NCI-H2081 (cell line): ENCODE measurements at regions not wholly inside any gene's neighbourhood (a gene's known extent, or its start where the extent isn't known, plus 50 kb on each side); places are given as distances from the start of the nearest gene placed in this dataset.
"Not testable (repeated sequence)": the region's sequence is repeated elsewhere in the genome, so short reads cannot be mapped to it uniquely, and the experiment has no call there.

ENCODE experiments used
- DNase-seq, 2 experiments: peaks; one replicate each; lab custom pipeline; 2025; lab: John Stamatoyannopoulos, UW

GRCh38 chr1:214715126-214715525, 112.1 kb downstream of the CENPF start:
- DNase-seq = no peak

GRCh38 chr1:214717351-214717750, 114.4 kb downstream of the CENPF start:
- peak; percentile 5 to 46 for DNase-seq

- no peak for DNase-seq
Observed at GRCh38 chr1:214718724-214719123, 115.7 kb downstream of the CENPF start.

GRCh38 chr1:214719207-214719606, 116.2 kb downstream of the CENPF start:
- DNase-seq = no peak

GRCh38 chr1:214720561-214720960, 117.6 kb downstream of the CENPF start:
- DNase-seq = no peak

GRCh38 chr1:214727274-214727673, 124.3 kb downstream of the CENPF start:
- DNase-seq = no peak

- DNase-seq = no peak
Observed at GRCh38 chr1:214739621-214740238, 136.7 kb downstream of the CENPF start.

GRCh38 chr1:214740471-214740870, 137.5 kb downstream of the CENPF start:
- DNase-seq = no peak

GRCh38 chr1:214747050-214747635, 144.1 kb downstream of the CENPF start:
- no peak for DNase-seq

- no peak for DNase-seq
Observed at GRCh38 chr1:214753236-214753852, 150.3 kb downstream of the CENPF start.

- no peak for DNase-seq
Observed at GRCh38 chr1:214761030-214761429, 158.0 kb downstream of the CENPF start.

- no peak for DNase-seq
Observed at GRCh38 chr1:214762902-214763301, 159.9 kb downstream of the CENPF start.

GRCh38 chr1:214764502-214764901, 161.5 kb downstream of the CENPF start:
- no peak for DNase-seq

- no peak for DNase-seq
Observed at GRCh38 chr1:214767221-214767620, 164.2 kb downstream of the CENPF start.

- DNase-seq = not testable (repeated sequence)
Observed at GRCh38 chr1:214769666-214770065, 166.7 kb downstream of the CENPF start.

- no peak for DNase-seq
Observed at GRCh38 chr1:214777364-214777763, 174.4 kb downstream of the CENPF start.

GRCh38 chr1:214791961-214792360, 189.0 kb downstream of the CENPF start:
- DNase-seq = no peak

GRCh38 chr1:214792527-214793186, 189.7 kb downstream of the CENPF start:
- DNase-seq = no peak

- DNase-seq = no peak
Observed at GRCh38 chr1:214793708-214794107, 190.7 kb downstream of the CENPF start.

GRCh38 chr1:214801191-214801590, 198.2 kb downstream of the CENPF start:
- no peak for DNase-seq

- DNase-seq = peak in 1 of 2 experiments; percentile 43
Observed at GRCh38 chr1:214808845-214809460, 206.0 kb downstream of the CENPF start.

GRCh38 chr1:214816603-214817002, 213.6 kb downstream of the CENPF start:
- DNase-seq = no peak
